ENCODE measurements at regions not wholly inside any gene's neighbourhood (a gene's known extent, or its start where the extent isn't known, plus 50 kb on each side); places are given as distances from the start of the nearest gene placed in this dataset.
"Not testable (repeated sequence)": the region's sequence is repeated elsewhere in the genome, so short reads cannot be mapped to it uniquely, and the experiment has no call there.

- no peak for TF ChIP-seq POLR2A (IDR thresholded peaks at IDR 0.05)
- no peak for TF ChIP-seq POLR2AphosphoS5 (IDR thresholded peaks at IDR 0.05)
- TF ChIP-seq CTCF (IDR thresholded peaks at IDR 0.05): no peak
- Histone ChIP-seq H3K36me3 (no peaks in the 10 kb centered on the region), H3K9me3 (no peaks in the 10 kb centered on the region), H3K27ac (no peak overlapping the region), H3K4me1 (no peaks in the 10 kb centered on the region), H3K4me3 (no peak overlapping the region), H3K27me3 (no peaks in the 10 kb centered on the region)
- intact Hi-C loops (cut with DNase I; ENCODE audit: low total_unique reads): no loop called here
- DNase-seq (ENCODE audit: low spot score in 2 of 2): no peak
Measured at GRCh38 chr2:16722126-16722525, 56.5 kb upstream of the CYRIA start.

- H3K4me1 ChIP-seq; DNase-seq (ENCODE audit: low spot score in 2 of 2); H3K36me3 ChIP-seq; H3K4me3 ChIP-seq; H3K27me3 ChIP-seq; intact Hi-C loops (cut with DNase I; ENCODE audit: low total_unique reads); H3K9me3 ChIP-seq; H3K27ac ChIP-seq: not testable (repeated sequence)
Measured at GRCh38 chr2:16721529-16721928, 55.9 kb upstream of the CYRIA start.

GRCh38 chr2:16720737-16721136 lies 55.1 kb upstream of the CYRIA start:
- H3K9me3 ChIP-seq; H3K27me3 ChIP-seq; intact Hi-C loops (cut with DNase I; ENCODE audit: low total_unique reads); H3K36me3 ChIP-seq; H3K4me3 ChIP-seq; H3K27ac ChIP-seq; DNase-seq (ENCODE audit: low spot score in 2 of 2); H3K4me1 ChIP-seq: not testable (repeated sequence)

- TF ChIP-seq POLR2AphosphoS5 (IDR thresholded peaks at IDR 0.05) (no peak), POLR2A (IDR thresholded peaks at IDR 0.05) (no peak), CTCF (IDR thresholded peaks at IDR 0.05) (no peak)
- H3K4me3 ChIP-seq: no peak overlapping the region
- intact Hi-C loops (cut with DNase I; ENCODE audit: low total_unique reads): no loop called here
- DNase-seq (ENCODE audit: low spot score in 2 of 2): no peak
- H3K36me3 ChIP-seq: no peaks in the 10 kb centered on the region
- no peaks in the 10 kb centered on the region for H3K27me3 ChIP-seq
- H3K9me3 ChIP-seq: no peaks in the 10 kb centered on the region
- H3K27ac ChIP-seq: no peak overlapping the region
- no peaks in the 10 kb centered on the region for H3K4me1 ChIP-seq
Measured at GRCh38 chr2:16719485-16719808, 53.8 kb upstream of the CYRIA start.

- H3K27me3 ChIP-seq: no peaks in the 10 kb centered on the region
- H3K4me1 ChIP-seq: no peaks in the 10 kb centered on the region
- H3K36me3 ChIP-seq: no peaks in the 10 kb centered on the region
- no peaks in the 10 kb centered on the region for H3K9me3 ChIP-seq
- no peak overlapping the region for H3K27ac ChIP-seq
- H3K4me3 ChIP-seq: no peak overlapping the region
- intact Hi-C loops (cut with DNase I; ENCODE audit: low total_unique reads): no loop called here
- TF ChIP-seq POLR2AphosphoS5 (IDR thresholded peaks at IDR 0.05) (no peak), POLR2A (IDR thresholded peaks at IDR 0.05) (no peak), CTCF (IDR thresholded peaks at IDR 0.05) (no peak)
- DNase-seq (ENCODE audit: low spot score in 2 of 2): no peak
Measured at GRCh38 chr2:16718576-16719484, 53.2 kb upstream of the CYRIA start.

- H3K27ac ChIP-seq: no peak overlapping the region
- no peaks in the 10 kb centered on the region for H3K36me3 ChIP-seq
- no peak for DNase-seq (ENCODE audit: low spot score in 2 of 2)
- TF ChIP-seq POLR2AphosphoS5 (IDR thresholded peaks at IDR 0.05) (no peak), CTCF (IDR thresholded peaks at IDR 0.05) (no peak), POLR2A (IDR thresholded peaks at IDR 0.05) (no peak)
- H3K4me3 ChIP-seq: no peak overlapping the region
- H3K9me3 ChIP-seq: no peaks in the 10 kb centered on the region
- no peaks in the 10 kb centered on the region for H3K27me3 ChIP-seq
- no peaks in the 10 kb centered on the region for H3K4me1 ChIP-seq
- intact Hi-C loops (cut with DNase I; ENCODE audit: low total_unique reads): no loop called here
Measured at GRCh38 chr2:16717477-16717876, 51.8 kb upstream of the CYRIA start.
